ENCODE measurements at regions not wholly inside any gene's neighbourhood (a gene's known extent, or its start where the extent isn't known, plus 50 kb on each side); places are given as distances from the start of the nearest gene placed in this dataset.
"Not testable (repeated sequence)": the region's sequence is repeated elsewhere in the genome, so short reads cannot be mapped to it uniquely, and the experiment has no call there.

GRCh38 chr1:201730611-201731010, 98.3 kb upstream of the IPO9 start:
- no peak for DNase-seq

GRCh38 chr1:201731142-201731541, 97.8 kb upstream of the IPO9 start:
- DNase-seq: no peak

- DNase-seq: no peak
Measured at GRCh38 chr1:201731592-201731991, 97.4 kb upstream of the IPO9 start.

- DNase-seq: no peak
Measured at GRCh38 chr1:201732351-201732750, 96.6 kb upstream of the IPO9 start.

GRCh38 chr1:201734221-201734620, 94.7 kb upstream of the IPO9 start:
- not testable (repeated sequence) for DNase-seq

GRCh38 chr1:201734786-201735185, 94.2 kb upstream of the IPO9 start:
- DNase-seq: no peak

- DNase-seq: no peak
Measured at GRCh38 chr1:201736707-201737320, 92.1 kb upstream of the IPO9 start.

- peak; percentile 75 for DNase-seq
Measured at GRCh38 chr1:201737352-201738060, 91.5 kb upstream of the IPO9 start.

- no peak for DNase-seq
Measured at GRCh38 chr1:201739080-201739479, 89.9 kb upstream of the IPO9 start.

GRCh38 chr1:201739492-201740085, 89.4 kb upstream of the IPO9 start:
- peak; percentile 59 for DNase-seq

- DNase-seq: no peak
Measured at GRCh38 chr1:201740086-201740541, 88.8 kb upstream of the IPO9 start.

GRCh38 chr1:201740670-201741111, 88.3 kb upstream of the IPO9 start:
- peak; percentile 39 for DNase-seq

GRCh38 chr1:201741763-201742342, 87.1 kb upstream of the IPO9 start:
- no peak for DNase-seq

- no peak for DNase-seq
Measured at GRCh38 chr1:201742476-201742875, 86.5 kb upstream of the IPO9 start.

- no peak for DNase-seq
Measured at GRCh38 chr1:201742955-201743805, 85.8 kb upstream of the IPO9 start.

GRCh38 chr1:201745023-201745422, 83.9 kb upstream of the IPO9 start:
- DNase-seq: no peak

- no peak for DNase-seq
Measured at GRCh38 chr1:201746156-201746555, 82.8 kb upstream of the IPO9 start.

GRCh38 chr1:201747261-201747660, 81.7 kb upstream of the IPO9 start:
- no peak for DNase-seq

GRCh38 chr1:201748335-201748734, 80.6 kb upstream of the IPO9 start:
- DNase-seq: no peak

GRCh38 chr1:201749059-201749690, 79.8 kb upstream of the IPO9 start:
- DNase-seq: no peak

GRCh38 chr1:201750120-201750519, 78.8 kb upstream of the IPO9 start:
- no peak for DNase-seq

- DNase-seq: no peak
Measured at GRCh38 chr1:201750934-201751333, 78.0 kb upstream of the IPO9 start.

Data from femur (tissue), 1 donor.